GM18520 (cell line): ENCODE measurements at regions not wholly inside any gene's neighbourhood (a gene's known extent, or its start where the extent isn't known, plus 50 kb on each side); places are given as distances from the start of the nearest gene placed in this dataset.

Experiments
- ATAC-seq: cut with Tn5 transposase; IDR thresholded peaks from one replicate; pipeline ENCODE4 v1.9.1; 2021; ENCODE audit not compliant: unreplicated experiment

GRCh38 chr4:181688872-181689271 is 554.3 kb upstream of the TENM3 start:
- ATAC-seq = no peak

GRCh38 chr4:181690498-181690897 is 552.7 kb upstream of the TENM3 start:
- ATAC-seq = no peak

GRCh38 chr4:181692965-181693364 is 550.2 kb upstream of the TENM3 start:
- no peak for ATAC-seq

- no peak for ATAC-seq
Measured at GRCh38 chr4:181693517-181693916, 549.7 kb upstream of the TENM3 start.

DNA sequence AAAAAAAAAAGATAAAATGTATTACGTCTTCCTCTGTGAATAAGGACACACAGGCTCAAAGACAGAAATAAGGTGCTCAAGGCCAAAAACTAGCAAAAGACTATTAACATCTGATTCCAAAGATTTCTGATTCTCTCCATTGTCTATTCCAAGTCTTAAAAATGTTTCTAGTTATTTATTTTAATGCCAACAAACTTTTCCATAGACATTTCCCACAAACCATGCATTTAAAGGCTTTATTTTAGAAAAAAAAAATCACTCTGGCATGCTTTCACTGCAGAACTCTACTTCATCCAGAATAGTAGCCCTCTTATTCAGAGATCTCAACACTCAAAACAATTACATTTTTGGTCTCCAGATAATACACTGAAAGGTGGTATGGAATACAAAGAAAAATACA is 545.0 kb upstream of the TENM3 start:
- ATAC-seq = no peak

DNA sequence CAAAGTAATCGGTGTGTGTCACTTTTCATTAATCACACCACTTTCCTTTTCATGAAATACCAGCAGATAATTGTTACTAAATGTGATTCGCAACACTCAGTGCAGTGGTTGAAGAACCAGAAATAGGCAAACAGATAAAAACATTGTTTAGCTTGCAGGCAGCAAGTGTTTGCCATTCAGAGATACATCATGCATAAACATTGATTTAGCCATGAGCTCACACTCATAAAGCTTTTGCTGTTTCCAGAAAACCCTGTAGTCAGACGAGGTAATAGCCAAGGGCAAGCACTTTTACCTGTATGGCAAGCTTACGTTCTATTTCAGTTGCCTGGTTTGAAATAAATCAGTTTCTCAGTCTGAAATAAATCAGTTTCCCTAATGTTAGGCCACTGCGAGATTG is 542.0 kb upstream of the TENM3 start:
- no peak for ATAC-seq

- ATAC-seq = no peak
Measured at GRCh38 chr4:181701894-181702293, 541.3 kb upstream of the TENM3 start.

GRCh38 chr4:181702864-181703495 is 540.2 kb upstream of the TENM3 start:
- ATAC-seq = no peak

- ATAC-seq = no peak
Measured at GRCh38 chr4:181710143-181710542, 533.1 kb upstream of the TENM3 start.

GRCh38 chr4:181711387-181711786 is 531.8 kb upstream of the TENM3 start:
- ATAC-seq = no peak

DNA sequence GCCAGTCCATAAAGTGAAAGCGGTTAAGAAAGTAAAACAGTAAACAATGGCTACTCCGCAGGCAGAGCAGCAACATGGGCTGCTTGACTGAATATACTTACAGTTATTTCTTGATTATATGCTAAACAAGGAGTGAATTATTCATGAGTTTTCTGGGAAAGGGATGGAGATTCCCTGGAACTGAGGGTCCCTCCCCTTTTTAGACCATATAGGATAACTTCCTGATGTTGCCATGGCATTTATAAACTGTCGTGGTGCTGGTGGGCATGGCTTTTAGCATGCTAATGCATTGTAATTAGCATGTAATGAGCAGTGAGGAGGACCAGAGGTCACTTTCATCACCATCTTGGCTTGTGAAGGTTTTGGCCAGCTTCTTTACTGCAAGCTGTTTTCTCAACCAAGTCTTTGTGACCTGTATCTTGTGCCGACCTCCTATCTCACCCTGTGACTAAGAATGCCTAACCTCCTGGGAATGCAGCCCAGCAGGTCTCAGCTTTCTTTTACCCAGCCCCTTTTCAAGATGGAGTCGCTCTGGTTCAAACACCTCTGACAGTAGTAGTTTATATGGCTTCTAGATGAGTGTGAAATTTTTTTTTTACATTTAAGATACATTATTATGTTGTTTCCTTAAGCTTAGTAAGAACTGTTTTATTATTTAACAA is 514.8 kb upstream of the TENM3 start:
- no peak for ATAC-seq

DNA sequence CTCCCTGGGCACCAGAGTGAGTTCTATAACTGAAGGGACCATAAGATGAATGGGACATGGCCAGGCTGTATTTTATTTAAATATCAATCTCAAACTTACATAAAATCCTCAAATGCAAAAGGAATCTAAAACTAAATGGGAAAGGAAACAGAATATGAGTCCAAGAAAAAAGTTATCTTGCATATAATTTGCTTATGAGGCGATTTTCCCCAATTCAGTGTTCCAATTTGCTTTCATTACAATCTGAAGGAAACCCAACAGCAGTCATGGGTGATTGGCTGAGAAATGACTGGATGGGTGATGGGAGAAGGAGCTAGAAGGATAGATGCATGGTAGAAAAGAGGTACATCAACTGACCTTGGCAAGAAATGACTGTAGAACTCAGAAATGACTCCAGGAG is 511.3 kb upstream of the TENM3 start:
- no peak for ATAC-seq

DNA sequence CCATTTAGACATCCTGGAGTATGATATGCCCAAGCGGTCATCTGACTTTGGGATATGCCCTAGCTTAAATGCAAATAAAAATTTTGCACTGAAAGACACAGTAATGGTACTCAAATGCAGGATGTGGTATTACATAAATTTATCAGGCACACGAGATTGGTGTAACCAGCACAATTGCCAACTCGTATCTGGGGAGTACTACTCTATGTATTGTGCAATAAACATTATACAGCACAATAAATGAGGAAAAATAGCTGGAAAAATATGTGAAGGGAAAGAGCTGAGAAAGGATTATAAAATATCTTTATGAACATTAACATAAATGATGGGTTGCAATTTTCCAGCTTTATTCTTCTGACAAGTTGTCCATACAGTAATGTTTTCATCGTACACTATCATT is 505.5 kb upstream of the TENM3 start:
- ATAC-seq = no peak

DNA sequence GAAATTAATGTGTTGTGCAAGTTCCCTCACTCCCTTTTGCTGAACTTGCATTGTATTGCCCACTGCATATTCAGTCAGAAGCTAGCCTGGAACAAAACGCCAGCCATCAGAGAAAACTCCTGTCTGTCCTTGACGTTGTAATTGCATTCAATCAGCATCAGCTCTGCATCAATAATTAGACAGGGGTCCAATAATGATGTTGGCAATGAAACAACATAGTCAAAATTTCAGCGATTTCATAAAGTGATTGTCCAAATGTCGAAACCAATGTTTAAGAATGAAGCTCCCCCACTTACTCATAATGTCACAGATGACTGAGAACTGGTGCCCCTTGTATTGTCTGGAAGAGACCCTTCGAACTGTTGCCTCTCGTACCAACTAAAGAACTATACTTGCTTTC is 504.2 kb upstream of the TENM3 start:
- ATAC-seq = no peak

DNA sequence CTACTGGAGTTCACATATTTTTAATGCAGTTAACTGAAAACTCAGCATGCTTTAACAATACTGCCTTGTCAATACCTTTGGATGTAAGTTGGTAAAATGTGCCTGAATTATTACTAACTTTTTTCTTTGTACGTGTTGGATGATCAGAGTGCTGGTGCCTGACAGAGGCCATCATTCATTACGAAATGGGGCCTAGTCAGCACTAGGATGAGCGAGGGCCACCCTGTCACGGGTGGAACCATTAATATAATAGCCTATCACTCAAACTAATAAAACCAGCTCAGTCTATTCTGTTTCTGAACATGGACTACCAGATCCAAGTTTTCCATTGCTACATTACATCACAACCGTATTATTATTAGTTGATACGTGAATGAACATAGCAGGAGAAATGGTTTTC is 501.7 kb upstream of the TENM3 start:
- no peak for ATAC-seq

DNA sequence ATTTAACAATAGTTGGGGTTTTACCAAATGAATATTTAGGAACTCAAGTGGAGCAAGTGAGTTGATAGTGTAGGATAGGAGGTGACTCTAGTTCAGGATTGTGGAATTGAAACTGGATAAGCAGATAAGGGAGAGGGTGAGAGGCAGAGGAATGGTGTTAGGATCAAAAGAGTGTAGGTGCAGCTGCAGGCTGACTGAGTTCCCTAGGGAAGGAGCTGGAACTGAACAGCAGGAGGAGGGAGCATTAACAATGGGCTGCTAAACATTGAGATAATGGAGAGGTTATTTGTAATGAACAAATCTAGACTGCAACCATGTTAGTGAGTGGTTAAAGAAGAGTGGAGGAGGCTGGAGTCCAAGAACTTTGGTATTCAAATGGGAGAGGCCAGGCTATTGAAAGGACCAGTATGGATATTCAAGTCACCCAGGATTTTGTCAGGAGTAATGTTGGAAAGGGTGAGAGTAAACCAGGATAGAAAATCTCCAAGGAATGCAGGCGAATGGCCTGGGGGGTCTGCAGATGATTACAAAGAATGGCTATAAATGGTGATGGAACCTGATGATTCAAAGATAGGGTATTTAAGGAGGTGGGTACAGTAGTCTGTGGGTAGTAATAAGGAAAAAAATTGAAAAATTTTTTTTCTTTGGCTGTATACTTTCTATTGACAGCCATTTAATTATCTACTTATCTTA is 497.1 kb upstream of the TENM3 start:
- ATAC-seq = no peak

GRCh38 chr4:181748581-181748980 is 494.6 kb upstream of the TENM3 start:
- ATAC-seq = no peak

GRCh38 chr4:181752516-181752915 is 490.7 kb upstream of the TENM3 start:
- ATAC-seq = no peak

- ATAC-seq = no peak
Measured at GRCh38 chr4:181753207-181753606, 490.0 kb upstream of the TENM3 start.

DNA sequence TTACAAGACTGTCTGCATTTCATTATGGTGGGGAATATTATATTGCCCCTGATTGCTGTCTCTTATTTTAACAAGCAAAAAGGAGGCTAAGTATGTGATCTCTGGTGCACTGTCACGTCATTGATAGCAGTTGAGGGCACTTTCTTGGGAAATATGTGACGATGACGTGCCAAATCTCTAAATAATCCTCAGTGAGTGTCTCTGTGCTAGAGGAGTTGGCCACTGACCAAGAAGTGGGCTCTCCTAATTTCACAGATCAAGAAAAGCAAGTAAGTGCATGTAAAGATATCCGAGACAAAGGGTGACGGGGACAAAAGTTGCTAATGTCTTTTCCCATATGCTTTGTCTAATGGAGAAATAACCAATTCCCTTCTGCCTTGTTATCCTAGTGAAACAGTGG is 487.4 kb upstream of the TENM3 start:
- ATAC-seq = no peak

GRCh38 chr4:181756451-181757095 is 486.6 kb upstream of the TENM3 start:
- no peak for ATAC-seq

DNA sequence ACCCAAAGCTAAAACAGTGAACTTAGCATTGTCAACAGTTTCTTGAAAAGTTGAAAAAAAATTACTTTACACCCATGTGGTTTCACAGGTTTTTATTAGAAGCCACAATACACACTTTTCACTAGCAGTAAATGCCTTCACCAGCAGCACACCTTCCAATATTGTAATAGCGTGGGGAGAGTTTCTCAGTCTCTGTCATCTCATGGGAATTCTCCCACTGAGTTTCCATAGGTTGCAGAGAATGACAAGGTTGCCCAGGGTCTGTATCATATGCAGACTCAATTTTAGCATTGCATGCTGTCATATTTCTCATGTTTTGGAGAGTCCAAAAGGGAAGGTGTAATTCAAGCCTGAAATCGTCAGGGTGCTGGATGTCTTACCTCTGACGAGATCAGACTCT is 486.1 kb upstream of the TENM3 start:
- no peak for ATAC-seq
